Endothelial cell (in vitro differentiated cells): ENCODE measurements at regions not wholly inside any gene's neighbourhood (a gene's known extent, or its start where the extent isn't known, plus 50 kb on each side); places are given as distances from the start of the nearest gene placed in this dataset.

Source experiments
- DNase-seq: peaks from one replicate; pipeline ENCODE4 v3.0.0; 2021; ENCODE audit warnings: low spot score
- H3K27ac Mint-ChIP-seq: one replicate; pipeline ENCODE4 v1.8.0; 2021; ENCODE audit warnings: mixed read lengths, inconsistent platforms; ENCODE audit not compliant: unreplicated experiment
- H3K27me3 Mint-ChIP-seq: one replicate; pipeline ENCODE4 v1.8.0; 2021; ENCODE audit warnings: mild to moderate bottlenecking, moderate library complexity, mixed read lengths, inconsistent platforms; ENCODE audit not compliant: unreplicated experiment
- H3K36me3 Mint-ChIP-seq: one replicate; pipeline ENCODE4 v1.8.0; 2021; ENCODE audit warnings: mild to moderate bottlenecking, low read depth, mixed read lengths, inconsistent platforms; ENCODE audit not compliant: unreplicated experiment
- H3K4me1 Mint-ChIP-seq: one replicate; pipeline ENCODE4 v1.8.0; 2021; ENCODE audit warnings: mild to moderate bottlenecking, mixed read lengths, inconsistent platforms; ENCODE audit not compliant: unreplicated experiment
- H3K4me3 Mint-ChIP-seq: one replicate; pipeline ENCODE4 v1.8.0; 2021; ENCODE audit warnings: mild to moderate bottlenecking, mixed read lengths, inconsistent platforms; ENCODE audit not compliant: unreplicated experiment
- H3K9me3 Mint-ChIP-seq: one replicate; pipeline ENCODE4 v1.8.0; 2021; ENCODE audit warnings: mixed read lengths, inconsistent platforms; ENCODE audit not compliant: unreplicated experiment
- TF ChIP-seq, protein P1 (sequence below): fragments of 200-600 bp; sonication (generic); IDR thresholded peaks from one replicate; pipeline ENCODE4 v1.5.0; 2021; ENCODE audit warnings: antibody characterized with exemption; ENCODE audit not compliant: unreplicated experiment

DNA sequence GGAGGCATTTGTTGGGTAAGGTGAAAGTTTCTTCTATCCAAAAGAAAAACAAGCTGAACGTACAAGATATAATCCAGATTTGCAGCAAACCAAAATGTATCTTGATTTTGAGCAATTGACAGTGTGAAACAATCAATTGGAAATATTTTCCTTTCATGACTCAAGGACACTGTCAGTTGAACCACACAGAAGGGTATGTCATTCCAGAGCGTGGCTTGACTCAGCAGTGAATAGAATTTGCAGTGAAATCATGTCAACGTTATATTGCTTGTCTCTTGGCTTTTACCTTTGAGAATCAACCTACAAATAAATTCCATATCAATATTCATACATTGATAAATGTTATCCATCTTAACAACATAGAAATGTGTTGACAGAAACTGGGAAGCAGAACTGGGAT is 78.2 kb downstream of the TM2D3 start:
- Mint-ChIP-seq H3K9me3 (no peaks in the 10 kb centered on the region), H3K4me1 (peaks cover 2% of the 10 kb centered on the region), H3K27ac (no peak overlapping the region), H3K27me3 (peaks cover 5% of the 10 kb centered on the region), H3K4me3 (no peak overlapping the region), H3K36me3 (peaks cover 4% of the 10 kb centered on the region)
- DNase-seq: no peak
- TF ChIP-seq, protein P1, sequence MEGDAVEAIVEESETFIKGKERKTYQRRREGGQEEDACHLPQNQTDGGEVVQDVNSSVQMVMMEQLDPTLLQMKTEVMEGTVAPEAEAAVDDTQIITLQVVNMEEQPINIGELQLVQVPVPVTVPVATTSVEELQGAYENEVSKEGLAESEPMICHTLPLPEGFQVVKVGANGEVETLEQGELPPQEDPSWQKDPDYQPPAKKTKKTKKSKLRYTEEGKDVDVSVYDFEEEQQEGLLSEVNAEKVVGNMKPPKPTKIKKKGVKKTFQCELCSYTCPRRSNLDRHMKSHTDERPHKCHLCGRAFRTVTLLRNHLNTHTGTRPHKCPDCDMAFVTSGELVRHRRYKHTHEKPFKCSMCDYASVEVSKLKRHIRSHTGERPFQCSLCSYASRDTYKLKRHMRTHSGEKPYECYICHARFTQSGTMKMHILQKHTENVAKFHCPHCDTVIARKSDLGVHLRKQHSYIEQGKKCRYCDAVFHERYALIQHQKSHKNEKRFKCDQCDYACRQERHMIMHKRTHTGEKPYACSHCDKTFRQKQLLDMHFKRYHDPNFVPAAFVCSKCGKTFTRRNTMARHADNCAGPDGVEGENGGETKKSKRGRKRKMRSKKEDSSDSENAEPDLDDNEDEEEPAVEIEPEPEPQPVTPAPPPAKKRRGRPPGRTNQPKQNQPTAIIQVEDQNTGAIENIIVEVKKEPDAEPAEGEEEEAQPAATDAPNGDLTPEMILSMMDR: no peak

DNA sequence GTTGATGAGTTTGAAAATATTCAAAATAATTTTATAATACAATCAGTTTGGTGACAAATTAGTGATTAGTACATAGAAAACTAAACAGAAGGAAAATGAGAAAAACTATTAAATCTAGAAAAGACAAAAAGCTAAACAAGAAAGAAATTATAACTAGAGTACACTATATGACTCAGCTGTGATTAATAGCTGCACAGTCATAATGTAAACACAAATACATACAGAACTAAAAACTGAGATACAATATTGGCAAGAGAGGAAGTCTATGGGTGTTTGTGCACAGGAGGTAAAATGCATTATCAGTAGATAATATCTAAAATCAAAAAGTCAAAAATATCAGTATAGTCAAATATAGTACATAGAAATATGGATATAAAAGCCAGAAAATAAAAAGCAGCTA is 80.7 kb upstream of the PCSK6 start:
- DNase-seq: no peak
- H3K27me3 Mint-ChIP-seq: no peaks in the 10 kb centered on the region
- no peak overlapping the region for H3K4me3 Mint-ChIP-seq
- H3K4me1 Mint-ChIP-seq: no peaks in the 10 kb centered on the region
- no peaks in the 10 kb centered on the region for H3K36me3 Mint-ChIP-seq
- H3K27ac Mint-ChIP-seq: no peak overlapping the region
- no peaks in the 10 kb centered on the region for H3K9me3 Mint-ChIP-seq
- TF ChIP-seq, protein P1: no peak

DNA sequence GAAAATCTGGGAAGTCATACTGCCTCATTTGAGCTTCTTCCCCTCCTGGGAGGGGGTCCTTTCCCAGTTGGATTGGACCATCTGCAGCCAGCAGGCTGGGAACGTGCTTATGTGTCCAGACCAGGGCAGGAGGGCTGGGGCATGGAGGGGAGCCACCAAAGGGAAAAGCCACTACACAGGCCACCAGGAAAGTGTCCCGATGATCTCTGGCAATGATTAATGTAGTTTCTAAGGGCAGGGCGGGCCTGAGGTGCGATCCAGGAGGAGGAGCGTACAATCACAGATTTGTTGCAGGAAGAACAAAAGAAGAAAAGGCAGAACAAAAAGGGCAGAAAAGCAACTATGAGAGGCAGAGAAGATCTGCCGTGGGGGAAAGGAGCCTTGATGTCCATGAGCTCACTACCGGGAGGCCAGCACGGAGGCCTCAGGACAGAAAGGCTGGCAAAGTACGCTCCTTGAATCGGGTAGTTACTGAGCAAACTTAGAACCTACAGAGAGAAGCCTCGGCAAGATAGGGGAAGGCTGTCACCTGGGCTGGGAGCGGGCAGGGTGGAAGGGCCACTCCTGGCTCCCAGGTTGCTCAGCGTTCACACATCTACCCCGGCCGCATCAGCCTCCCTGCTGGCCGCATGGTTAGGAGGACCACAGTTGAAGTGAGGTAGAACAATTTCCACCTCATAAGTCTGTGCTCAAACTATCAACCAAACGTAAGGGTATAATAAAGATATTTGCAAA is 79.5 kb upstream of the PCSK6 start:
- no peaks in the 10 kb centered on the region for H3K4me1 Mint-ChIP-seq
- DNase-seq: no peak
- H3K27ac Mint-ChIP-seq: no peak overlapping the region
- H3K27me3 Mint-ChIP-seq: no peaks in the 10 kb centered on the region
- H3K4me3 Mint-ChIP-seq: no peak overlapping the region
- TF ChIP-seq, protein P1: no peak
- no peaks in the 10 kb centered on the region for H3K9me3 Mint-ChIP-seq
- no peaks in the 10 kb centered on the region for H3K36me3 Mint-ChIP-seq

DNA sequence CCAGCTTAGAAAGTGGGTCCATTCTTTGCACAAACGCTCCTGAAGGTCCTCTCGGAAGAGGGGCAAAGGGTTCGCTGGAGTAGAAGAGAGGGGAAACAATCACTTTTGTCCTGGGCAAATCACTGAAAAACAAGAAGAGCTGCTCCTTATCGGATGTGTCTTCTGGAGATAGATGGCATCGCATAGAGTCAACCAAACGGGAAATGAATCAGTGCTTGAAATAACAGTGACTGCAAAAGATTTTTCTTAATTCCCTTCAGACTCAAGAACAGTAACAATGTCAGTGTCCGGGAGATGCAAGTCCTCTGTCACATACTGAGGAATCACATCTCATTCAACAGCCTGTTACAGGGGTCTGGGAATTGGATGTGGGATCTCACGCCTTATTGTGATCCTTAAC is 78.8 kb upstream of the PCSK6 start:
- Mint-ChIP-seq H3K4me1 (no peaks in the 10 kb centered on the region), H3K9me3 (no peaks in the 10 kb centered on the region), H3K27ac (no peak overlapping the region), H3K36me3 (no peaks in the 10 kb centered on the region), H3K27me3 (no peaks in the 10 kb centered on the region), H3K4me3 (no peak overlapping the region)
- TF ChIP-seq, protein P1: no peak
- no peak for DNase-seq

DNA sequence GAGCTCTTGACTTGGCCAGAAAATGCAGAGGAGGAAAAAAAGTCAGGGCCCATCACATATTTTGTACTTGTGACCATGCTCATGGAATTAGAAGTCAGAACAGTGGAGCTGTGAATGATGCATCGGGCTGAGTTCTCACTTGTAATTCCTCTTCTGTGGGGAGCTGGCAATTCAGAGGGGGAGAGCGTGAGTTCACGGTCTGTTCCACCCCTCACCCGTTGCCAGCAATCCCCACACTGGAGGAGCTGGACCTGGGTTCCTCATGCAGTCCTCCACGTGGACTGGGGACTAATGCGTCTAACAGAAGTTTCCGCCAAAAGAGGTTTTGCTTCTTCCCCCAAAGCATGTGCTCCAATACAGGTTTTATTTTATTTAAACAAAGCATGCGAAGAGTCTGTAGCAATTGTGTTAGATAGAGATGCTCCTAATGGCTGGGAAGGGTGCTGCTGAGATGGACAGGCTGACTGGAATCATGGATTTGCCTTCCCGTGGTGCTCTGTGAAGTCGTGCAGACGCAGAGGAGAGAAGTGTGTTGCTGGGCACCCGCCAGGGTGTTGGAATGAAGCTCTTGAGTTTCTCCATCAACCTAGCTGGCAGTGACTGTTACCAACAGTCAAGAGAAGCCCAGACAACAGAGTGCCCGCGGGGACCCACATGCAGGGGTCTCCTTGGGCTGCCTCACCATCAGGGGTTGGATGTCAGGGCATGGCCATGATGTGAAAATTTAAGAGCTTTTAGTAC is 77.4 kb upstream of the PCSK6 start:
- H3K4me3 Mint-ChIP-seq: no peak overlapping the region

More for the DNA sequence above, 77.4 kb upstream of the PCSK6 start:
- H3K9me3 Mint-ChIP-seq: no peaks in the 10 kb centered on the region
- H3K36me3 Mint-ChIP-seq: no peaks in the 10 kb centered on the region
- H3K27ac Mint-ChIP-seq: no peak overlapping the region
- TF ChIP-seq, protein P1: no peak
- H3K27me3 Mint-ChIP-seq: no peaks in the 10 kb centered on the region
- no peak for DNase-seq
- H3K4me1 Mint-ChIP-seq: no peaks in the 10 kb centered on the region
